ENCODE measurements at regions not wholly inside any gene's neighbourhood (a gene's known extent, or its start where the extent isn't known, plus 50 kb on each side); places are given as distances from the start of the nearest gene placed in this dataset.

GRCh38 chr7:117942780-117943179 lies 69.5 kb upstream of the CTTNBP2 start:
- H3K9me3 ChIP-seq, result no peaks in the 10 kb centered on the region

GRCh38 chr7:117944886-117945285 lies 71.6 kb upstream of the CTTNBP2 start:
- Histone ChIP-seq H3K4me1 (no peaks in the 10 kb centered on the region), H3K36me3 (no peaks in the 10 kb centered on the region), H3K9ac (ENCODE audit: low read depth in 2 of 2, low read length in 2 of 2) (no peak overlapping the region), H3K4me3 (no peak overlapping the region), H3K27me3 (no peaks in the 10 kb centered on the region), H3K9me3 (no peaks in the 10 kb centered on the region), H3K27ac (no peak overlapping the region)
- TF ChIP-seq CTCF (IDR thresholded peaks at IDR 0.05), result no peak
- intact Hi-C loops (cut with DNase I), result no loop called here
- no peak for DNase-seq

More at GRCh38 chr7:117942780-117943179, 69.5 kb upstream of the CTTNBP2 start:
- intact Hi-C loops (cut with DNase I), result no loop called here
- no peaks in the 10 kb centered on the region for H3K4me1 ChIP-seq
- no peak overlapping the region for H3K27ac ChIP-seq
- H3K4me3 ChIP-seq, result no peak overlapping the region
- no peaks in the 10 kb centered on the region for H3K36me3 ChIP-seq
- no peak overlapping the region for H3K9ac ChIP-seq (ENCODE audit: low read depth in 2 of 2, low read length in 2 of 2)
- DNase-seq, result no peak
- no peak for TF ChIP-seq CTCF (IDR thresholded peaks at IDR 0.05)
- H3K27me3 ChIP-seq, result no peaks in the 10 kb centered on the region

- Histone ChIP-seq H3K4me1 (no peaks in the 10 kb centered on the region), H3K27me3 (no peaks in the 10 kb centered on the region), H3K9me3 (no peaks in the 10 kb centered on the region), H3K4me3 (no peak overlapping the region), H3K9ac (ENCODE audit: low read depth in 2 of 2, low read length in 2 of 2) (no peak overlapping the region), H3K27ac (no peak overlapping the region), H3K36me3 (no peaks in the 10 kb centered on the region)
- TF ChIP-seq CTCF (IDR thresholded peaks at IDR 0.05), result no peak
- DNase-seq, result no peak
- intact Hi-C loops (cut with DNase I), result no loop called here
These were observed 73.0 kb upstream of the CTTNBP2 start for GRCh38 chr7:117946151-117946633.

GRCh38 chr7:117949232-117949631 lies 76.0 kb upstream of the CTTNBP2 start:
- Histone ChIP-seq H3K4me1 (no peaks in the 10 kb centered on the region), H3K27ac (no peak overlapping the region), H3K36me3 (no peaks in the 10 kb centered on the region), H3K9ac (ENCODE audit: low read depth in 2 of 2, low read length in 2 of 2) (no peak overlapping the region), H3K9me3 (no peaks in the 10 kb centered on the region), H3K27me3 (no peaks in the 10 kb centered on the region), H3K4me3 (no peak overlapping the region)
- intact Hi-C loops (cut with DNase I), result no loop called here
- no peak for DNase-seq
- TF ChIP-seq CTCF (IDR thresholded peaks at IDR 0.05), result no peak

- intact Hi-C loops (cut with DNase I), result no loop called here
- Histone ChIP-seq H3K27me3 (no peaks in the 10 kb centered on the region), H3K4me1 (no peaks in the 10 kb centered on the region), H3K9ac (ENCODE audit: low read depth in 2 of 2, low read length in 2 of 2) (no peak overlapping the region), H3K36me3 (no peaks in the 10 kb centered on the region), H3K4me3 (no peak overlapping the region), H3K27ac (peak overlapping the region; percentile 15), H3K9me3 (no peaks in the 10 kb centered on the region)
- TF ChIP-seq CTCF (IDR thresholded peaks at IDR 0.05), result no peak
- peak; percentile 66 for DNase-seq
These were observed 77.5 kb upstream of the CTTNBP2 start for GRCh38 chr7:117950601-117951260.

Measured in colonic mucosa (tissue), 4 donors.